CD4-positive, alpha-beta T cell treated with Interleukin-2 at 100 ng/mL for 4 hours (primary cell): ENCODE measurements at regions not wholly inside any gene's neighbourhood (a gene's known extent, or its start where the extent isn't known, plus 50 kb on each side); places are given as distances from the start of the nearest gene placed in this dataset.
"Not testable (repeated sequence)": the region's sequence is repeated elsewhere in the genome, so short reads cannot be mapped to it uniquely, and the experiment has no call there.

Experiments
- DNase-seq: peaks from one replicate; pipeline ENCODE4 v3.0.0-alpha.2; 2020; ENCODE audit warnings: low spot score

DNA sequence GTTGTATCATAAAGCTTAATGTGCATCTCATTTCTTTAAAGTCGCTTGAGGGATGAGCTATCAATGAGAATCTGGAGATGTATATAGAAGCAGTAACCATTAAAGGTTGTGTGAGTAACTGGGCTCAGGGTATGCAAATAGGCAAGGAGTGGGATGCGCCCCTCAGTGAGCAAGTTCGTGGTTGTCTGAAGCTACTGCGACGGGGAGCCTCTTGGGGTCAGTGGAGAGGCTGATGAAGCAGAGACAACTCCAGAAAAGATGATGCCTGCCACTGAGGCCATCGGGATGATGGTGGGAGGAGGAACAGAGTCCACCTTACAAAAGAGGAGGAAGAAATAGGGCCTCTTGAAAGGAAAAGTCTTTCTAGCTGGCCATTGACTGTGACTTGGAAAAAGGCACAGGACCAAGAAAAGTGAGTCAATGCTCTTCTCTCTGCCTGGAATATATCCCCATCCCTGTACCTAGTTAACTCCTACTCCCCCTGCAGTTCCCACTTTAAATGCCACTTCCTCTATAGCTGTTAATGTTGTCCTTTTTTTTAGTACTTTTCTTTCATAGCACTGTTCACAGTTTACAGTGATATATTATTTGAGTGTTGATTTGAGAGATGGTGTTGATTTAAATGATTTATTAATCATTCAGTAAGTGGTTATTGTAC is 51.4 kb upstream of the LSM6 start:
- no peak for DNase-seq

DNA sequence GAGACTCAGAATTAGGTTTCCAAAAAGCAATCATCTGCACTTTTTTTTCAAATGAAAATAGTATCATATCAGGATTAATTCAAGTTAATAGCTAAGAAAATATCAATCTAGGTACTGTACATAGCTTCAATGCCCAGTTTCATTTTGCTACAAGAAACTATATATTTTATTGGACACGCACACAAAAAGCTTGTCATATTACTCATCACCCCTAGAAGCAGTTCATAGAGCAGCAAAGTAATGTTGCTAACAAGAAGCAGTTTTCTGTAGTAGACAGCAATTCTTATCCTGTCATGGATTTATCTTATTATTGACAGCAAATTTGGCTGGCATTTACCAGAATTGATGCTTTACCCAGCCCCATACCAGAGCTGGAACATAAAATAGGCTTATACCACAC is 52.3 kb upstream of the LSM6 start:
- no peak for DNase-seq

DNA sequence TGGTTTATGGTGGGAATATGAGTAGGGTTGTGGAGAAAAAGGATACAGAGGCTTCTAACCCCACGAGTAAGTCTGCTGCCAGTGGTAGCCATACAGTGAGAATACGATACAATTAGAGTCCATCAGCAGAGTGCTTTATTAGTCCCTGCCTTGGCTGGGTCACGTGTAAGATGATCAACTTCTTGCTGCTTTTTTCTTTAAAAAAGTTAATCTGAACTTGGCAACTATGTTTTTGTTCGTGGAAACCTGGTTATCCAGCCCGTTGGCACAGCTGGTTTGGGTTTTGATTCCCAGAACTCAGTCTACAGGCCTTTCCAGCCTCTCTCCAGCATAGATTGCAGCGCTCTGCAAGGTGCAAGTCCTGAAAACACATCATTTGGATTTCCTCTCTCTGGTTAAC is 53.1 kb upstream of the LSM6 start:
- no peak for DNase-seq

DNA sequence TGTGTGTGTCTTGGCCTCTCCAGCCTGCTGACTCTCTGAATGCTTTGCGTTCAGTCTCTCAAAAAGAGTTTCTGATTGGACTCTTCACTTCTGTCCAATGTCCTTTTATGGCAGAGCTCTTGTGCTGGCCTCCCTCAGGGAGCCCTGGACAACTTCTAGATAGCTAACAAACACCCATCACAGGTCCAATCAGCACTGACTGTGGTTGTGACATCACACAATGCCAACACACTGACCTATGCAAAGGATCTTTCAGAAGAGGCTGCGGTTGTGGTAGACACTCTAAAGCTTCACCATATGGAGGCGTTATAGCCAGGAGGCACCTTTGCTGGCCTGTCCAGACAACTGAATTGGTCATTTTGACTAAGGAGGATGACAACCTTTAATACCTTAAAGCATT is 53.8 kb upstream of the LSM6 start:
- no peak for DNase-seq

DNA sequence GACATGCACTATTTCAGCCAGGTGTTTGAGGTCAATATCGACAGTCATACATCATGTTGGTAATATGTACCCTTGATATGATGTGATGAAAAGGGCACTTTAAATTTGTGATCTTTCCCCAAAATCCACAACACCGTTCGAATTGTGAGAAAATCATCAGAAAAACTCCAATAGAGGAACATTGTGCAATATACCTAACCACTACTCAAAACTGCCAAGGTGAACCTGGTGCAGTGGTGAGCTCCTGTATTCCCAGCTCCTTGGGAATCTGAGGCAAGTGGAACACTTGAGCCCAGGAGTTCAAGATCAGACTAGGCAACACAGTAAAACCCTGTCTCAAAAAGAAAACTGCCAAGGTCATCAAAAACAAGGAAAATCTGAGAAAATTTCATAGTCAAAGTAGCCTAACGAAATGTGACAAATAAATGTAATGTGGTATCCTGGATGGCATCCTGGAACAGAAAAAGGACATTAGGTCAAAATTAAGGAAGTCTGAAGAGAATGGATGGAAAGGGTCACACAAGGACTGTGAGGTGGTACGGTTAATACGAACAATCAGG is 55.6 kb upstream of the LSM6 start:
- DNase-seq, result no peak

DNA sequence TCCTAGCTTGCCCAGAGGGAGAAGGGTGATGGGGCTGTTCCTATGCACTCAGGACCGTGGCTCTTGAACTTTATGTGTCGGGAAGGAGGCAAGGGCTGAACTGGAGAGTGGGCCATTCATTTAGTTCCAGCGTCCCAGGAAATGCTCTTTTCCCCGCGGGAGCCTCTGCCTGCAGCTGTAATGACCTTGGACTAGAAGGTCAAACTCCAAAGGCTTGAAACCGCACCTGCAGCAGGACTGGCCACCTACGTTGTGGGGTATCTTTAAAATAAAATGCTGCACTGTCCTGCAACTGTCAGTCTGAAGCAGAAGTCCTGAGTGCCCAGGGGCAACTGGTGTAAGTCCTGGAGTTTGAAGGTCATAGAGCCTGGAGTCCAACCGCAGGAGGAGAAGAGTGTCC is 61.5 kb upstream of the LSM6 start:
- no peak for DNase-seq

DNA sequence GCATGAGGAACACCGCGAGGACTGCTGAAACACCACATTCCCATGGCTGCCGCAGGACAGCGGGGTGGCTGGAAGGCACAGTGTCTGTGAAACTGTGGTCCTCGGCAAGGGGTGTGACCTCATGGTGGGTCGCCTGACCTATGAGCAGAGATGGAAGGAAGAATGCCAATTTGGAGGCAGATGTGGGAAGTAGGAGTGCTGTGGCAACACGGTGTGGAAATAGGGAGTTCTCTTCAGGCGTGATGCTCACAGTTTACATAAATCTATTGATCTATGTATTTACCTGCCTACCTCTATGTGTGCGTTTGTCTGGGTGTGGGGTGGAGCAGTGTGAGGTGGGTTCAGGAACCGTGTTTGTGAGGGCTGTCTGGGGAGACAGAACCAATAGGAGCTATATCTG is 62.3 kb upstream of the LSM6 start:
- DNase-seq, result no peak

DNA sequence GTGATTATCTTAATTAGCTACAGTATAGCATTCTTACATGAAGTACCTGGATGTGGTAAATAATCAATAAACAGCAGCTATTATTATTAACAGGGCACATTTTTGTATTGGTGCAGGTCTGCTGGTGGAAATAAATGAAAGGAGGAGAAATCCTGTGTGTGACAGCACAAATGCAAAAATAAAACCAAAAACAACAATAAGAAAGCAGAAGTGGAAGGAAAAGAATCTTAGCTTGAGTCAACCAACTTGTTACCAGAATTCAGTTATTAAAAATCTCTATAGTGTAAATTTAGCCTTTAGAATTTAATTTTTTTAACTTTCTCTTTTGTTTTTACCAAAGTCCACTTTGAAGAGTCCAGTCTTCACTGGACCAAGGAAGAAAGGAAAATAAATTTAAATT is 63.1 kb upstream of the LSM6 start:
- no peak for DNase-seq

DNA sequence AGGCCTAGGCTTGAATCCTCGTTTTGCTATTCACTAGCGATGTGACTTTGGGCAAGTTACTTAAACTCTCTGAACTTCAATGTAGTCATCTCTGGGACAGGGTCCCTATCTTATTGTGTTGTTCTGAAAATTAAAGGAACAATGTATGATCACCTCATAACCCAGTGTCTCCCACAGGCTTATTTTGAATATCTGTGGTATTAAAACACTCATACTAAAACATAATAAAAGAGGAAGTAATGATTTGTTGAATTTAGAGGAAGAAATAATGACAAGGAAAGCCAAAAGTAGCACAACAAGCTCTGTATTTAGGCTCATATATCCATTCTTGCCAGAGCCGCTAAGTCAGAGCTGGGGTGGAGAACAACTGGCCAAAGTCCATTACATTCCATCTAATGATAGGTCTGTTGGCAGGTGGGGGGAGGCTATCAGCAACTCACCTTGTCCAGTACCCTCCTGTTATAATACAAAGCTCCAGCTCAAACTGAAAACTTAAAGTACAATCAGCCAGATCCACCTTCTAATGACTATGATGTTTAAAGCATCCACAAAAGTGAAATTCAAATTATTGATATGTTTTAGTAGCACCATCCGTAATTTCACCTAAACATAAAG is 64.5 kb upstream of the LSM6 start:
- DNase-seq, result no peak

DNA sequence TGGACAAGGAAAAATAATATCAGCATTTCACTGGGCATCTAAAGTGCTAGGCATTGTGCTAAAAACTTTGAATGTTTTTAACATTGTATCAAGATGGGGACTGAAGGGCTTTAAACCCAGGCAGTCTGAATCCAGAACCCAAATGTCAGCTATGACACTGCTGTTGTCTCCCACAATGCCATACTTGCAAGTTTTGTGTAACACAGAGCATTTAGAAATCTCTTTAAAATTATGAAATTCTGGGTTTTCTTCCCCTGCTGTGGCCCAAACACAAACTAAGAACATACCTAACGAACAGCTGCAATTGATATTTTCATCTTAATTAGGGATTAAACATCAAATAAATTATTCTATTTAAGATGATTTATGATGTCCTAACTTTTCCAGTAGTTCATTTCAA is 66.8 kb upstream of the LSM6 start:
- DNase-seq, result no peak

DNA sequence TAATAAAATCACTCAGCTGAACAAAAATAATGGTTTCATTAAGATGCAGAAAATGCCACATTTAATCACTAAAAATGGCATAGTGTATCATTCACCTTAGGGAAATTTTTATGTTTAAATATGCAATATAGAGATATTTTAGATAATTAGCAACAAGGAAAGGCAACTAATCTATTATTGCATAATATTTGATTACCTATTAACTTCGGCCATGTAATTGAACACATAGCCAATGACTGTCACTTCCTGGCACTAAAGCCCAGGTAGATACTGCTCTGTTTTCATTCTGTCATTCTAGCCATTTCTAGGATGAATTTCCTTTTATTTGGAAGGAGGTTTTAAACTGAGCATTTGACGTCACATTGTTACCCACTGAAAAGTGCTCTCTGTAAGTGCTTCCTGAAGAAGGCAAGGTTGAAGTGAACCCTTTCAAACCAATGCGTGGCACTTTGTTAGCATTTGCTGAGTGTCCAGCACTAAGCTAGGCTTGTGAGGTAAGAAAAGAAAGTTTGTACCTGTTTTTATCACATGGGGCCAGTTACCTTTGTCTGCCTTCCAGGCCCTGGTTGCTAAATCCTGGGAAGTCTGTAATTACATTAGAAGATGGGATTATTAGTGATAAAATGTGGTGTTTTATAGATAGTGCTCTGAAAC is 67.8 kb upstream of the LSM6 start:
- DNase-seq, result no peak

DNA sequence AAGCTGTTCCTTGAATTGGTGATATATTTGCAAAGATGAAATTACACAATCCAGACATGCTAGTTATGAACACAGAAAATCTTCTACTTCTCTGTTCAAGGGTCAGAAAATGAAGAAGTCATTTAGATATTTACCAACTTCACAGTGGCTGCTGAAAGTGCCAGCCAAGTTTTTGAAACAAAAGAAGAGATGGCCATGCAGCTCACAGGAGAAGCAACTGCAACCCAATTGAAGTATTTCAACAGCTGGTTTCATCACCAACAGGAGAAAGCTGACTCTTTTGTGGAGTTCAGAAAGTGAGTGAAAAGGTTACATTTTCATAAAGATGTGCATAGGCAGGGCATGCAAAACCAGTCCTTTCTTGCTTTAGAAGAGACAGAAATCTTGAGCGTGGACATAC is 70.1 kb upstream of the LSM6 start:
- no peak for DNase-seq

DNA sequence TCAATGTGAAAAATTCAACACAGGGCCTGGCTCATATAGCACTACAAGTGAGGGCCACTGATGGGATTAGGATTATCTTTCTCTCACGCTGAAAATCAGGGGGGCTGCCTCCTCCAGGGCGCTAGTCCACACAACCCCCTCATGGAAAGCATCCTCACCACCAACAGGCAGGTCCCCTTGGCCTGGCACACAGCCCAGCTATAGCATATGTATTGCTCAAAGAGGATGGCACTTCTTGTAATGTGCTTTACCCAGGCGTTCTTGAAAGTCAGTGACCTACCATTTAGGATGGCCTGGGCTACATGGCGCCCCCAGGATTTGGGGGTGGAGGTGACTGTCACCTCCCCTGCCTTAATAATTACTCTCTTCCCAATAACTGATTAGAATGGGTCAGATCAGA is 71.0 kb upstream of the LSM6 start:
- DNase-seq, result no peak

DNA sequence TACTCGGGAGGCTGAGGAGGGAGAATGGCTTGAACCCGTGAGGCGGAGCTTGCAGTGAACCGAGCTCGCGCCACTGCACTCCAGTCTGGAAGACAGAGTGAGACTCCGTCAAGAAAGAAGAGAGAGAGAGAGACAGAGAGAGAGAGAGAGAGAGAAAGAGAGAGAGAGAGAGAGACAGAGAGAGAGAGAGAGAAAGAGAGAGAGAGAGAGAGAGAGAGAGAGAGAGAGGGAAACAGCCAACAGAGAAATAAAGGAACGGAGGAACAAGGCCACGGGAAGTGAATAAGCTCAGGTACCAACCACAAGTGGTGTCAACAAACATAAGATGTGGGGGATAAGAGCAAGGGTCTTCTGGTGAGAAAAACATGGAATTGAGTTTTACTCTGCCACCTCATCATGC is 71.5 kb upstream of the LSM6 start:
- DNase-seq, result not testable (repeated sequence)

DNA sequence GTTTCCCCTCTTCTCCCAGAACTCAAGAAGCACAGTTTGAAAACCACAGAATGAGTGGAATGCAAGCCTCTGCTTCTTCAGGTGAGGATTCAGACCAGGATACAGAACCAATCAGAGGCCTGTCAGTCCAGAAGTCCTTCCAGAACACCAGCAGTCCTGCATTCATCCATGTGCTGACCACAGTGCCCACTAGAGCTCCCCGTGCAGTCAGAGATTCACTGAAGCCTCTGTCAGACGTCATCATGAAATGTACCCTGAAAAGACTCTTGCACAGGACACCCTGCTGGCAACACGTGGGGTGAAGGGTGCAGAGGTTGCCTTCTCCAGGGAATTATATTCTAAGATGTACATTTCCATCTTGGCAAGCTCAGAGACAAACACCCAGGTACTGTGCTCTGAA is 75.9 kb upstream of the LSM6 start:
- DNase-seq, result no peak

DNA sequence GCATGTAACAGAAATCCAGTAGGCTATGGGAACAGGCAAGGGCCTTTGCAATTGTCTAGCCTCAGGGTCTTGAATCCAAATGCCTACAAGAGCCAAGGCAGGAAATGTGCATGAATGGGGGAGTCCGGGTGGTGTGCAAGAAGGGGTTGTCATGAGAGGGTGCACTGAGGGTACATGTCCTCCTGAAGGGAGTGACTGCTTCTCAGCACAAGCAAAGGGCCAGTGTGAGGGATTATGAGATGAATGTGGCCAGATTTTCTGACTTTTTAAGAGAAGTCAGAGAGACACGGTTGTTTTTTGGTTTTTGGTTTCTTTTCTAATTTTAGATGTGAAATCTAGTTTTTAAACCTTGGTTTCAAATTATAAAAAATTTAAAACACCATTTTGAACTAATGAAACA is 76.5 kb upstream of the LSM6 start:
- no peak for DNase-seq

DNA sequence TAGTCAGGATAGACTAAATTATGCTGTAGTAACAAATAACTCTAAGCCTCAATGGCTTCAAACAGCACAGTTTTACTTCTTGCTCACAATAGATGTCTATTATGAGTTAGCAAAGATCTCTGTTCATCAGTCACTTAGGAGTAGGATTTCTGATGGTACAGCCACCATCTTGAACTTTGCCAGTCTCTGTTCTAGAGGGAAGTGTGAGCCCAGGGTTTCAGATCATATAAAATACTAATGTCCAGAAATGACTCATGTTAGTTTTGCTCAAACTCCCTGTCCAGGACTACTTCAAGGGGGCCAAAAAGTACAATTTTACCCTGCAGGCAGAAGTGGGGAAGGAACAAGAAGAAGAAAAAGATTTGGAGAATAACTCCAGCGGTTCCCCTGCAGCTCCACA is 77.1 kb upstream of the LSM6 start:
- DNase-seq, result no peak

DNA sequence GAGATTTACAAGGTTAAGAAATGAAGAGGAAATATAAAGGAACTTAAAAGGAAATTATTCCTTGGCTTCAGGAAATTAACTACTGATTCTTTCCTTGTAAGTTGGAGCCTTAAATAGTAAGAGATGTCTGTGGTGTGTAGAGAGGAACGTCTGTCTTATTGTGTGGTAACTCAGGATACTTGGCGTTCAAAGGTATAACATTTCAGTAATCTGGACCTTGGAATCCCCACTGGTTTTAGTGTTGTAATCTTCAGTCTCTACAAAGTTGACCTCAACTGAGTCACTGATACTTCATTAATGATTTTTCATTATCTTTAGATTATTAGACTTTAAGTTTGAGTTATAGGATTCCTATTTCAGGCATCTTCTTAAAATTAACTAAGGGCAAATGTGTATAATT is 79.1 kb upstream of the LSM6 start:
- no peak for DNase-seq

DNA sequence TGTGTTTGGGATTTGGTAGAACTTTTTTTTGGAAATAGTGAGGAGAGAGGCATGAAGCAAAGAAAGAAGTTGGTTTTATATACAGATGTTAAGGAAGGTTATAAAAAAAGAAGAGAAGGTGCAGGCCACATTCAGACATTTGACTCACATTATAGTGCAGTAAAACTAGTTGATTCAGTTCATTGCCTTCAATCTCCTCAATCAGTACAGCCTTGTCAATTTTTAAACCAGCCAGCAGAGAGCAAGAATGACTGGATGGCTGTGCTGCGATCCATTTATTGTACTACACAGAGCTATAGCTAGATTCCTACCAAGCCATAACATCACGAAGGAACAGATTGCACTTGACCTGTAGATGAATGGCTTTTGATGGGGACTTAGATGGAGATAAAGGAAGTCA is 79.7 kb upstream of the LSM6 start:
- DNase-seq, result no peak

DNA sequence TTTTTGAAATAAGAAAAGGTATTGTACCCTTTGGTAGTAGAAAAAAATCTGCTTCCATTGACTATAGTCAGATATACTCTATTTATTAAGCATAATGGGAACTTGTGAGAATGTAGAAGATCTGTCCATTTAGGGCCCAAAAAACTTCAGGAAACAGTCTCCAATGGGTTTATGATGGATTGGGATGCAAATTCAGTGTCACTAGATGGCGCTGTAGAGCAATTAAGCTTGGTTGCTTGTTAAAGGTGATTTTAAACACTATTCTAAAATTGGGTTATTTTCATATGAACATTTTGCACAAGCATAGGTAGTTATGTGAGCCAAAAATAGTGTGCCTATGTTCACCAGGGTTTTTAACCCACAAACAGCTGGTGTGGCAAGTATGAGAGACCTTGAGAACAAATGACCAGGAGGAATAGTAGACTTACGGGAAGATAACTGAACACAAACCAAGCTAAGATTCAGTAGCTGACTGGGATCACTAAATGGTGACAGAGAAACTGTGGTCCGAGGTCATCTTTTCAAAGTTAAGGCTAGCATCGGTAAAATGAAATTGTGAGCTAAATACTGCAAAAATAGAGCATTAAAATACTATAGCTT is 80.3 kb upstream of the LSM6 start:
- peak; percentile 33 for DNase-seq

DNA sequence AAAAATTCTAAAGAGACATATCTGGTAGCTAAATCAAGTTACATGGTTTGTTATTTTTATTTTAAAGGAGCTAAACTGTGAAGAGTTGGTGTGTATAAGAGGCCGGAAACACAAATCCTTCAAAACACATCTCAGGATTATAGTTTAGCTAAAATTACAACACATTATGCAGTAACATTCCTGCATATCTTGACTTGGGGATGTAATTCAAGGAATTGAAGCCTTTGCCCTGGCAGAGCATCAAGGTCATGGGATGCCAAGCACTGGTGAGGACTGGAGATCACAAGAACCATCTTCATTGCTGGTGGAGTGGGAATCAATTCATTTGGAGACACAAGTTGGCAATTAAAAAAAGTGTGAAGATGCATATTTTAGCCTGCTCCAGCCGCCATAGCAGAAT is 86.8 kb upstream of the LSM6 start:
- DNase-seq, result no peak

DNA sequence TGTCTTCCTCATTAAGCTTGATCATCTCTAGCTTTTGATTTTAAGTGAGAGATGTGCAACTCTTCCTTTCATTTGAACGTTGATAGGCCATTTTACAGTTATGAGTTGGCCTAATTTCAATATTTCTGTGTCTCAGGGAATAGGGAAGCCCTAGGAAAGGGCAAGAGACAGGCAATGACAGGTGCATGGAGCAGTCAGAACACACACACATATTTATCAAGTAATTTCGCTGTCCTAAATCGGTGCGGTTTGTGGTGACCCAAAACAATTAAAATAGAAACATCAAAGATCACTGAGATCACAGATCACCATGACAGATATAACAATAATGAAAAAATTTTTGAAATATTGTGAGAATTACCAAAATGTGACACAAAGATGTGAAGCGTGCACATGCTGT is 87.7 kb upstream of the LSM6 start:
- no peak for DNase-seq

DNA sequence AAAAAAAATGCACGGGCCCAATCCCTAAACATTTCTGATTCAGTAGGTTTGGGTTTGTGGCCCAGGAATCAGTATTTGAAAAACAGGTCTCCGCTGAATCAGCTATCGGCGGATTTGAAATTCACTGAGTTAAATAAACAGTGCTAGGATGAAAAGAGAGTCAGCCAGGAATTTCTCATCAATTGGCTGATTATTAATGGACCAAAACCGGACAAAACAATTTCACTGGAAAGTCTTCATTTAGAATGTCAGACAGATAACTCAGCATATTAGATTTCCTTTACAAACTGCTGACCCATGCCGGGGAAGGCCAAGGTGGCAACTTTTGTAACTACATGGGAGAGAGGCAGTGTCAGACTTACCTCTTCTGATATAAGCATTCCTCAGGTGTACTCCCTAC is 99.4 kb upstream of the LSM6 start:
- DNase-seq, result no peak
